ENCODE measurements at regions not wholly inside any gene's neighbourhood (a gene's known extent, or its start where the extent isn't known, plus 50 kb on each side); places are given as distances from the start of the nearest gene placed in this dataset.
"Not testable (repeated sequence)": the region's sequence is repeated elsewhere in the genome, so short reads cannot be mapped to it uniquely, and the experiment has no call there.

- no peak for DNase-seq (ENCODE audit: extremely low read depth, low read depth, low spot score)
Measured at GRCh38 chr11:90744169-90744568, 521.3 kb upstream of the CHORDC1 start.

DNA sequence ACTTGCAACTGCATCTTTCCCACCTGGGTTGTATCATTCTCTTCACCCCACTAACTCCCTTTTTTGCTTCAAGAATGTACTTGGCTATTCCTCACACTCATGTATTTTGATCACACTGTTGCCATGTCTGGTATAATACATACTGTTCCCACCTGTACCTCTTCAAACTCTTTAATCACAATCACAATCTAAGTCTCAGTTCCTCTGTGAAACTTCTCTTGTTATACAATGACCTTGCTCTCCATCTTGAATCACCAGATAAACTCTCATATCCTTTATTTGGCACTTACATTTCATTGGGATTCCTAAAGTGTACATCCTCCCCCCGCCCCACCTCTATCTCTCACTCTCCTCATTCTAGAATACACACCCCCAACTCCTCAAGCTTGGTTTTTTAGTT lies 516.0 kb upstream of the CHORDC1 start:
- DNase-seq (ENCODE audit: extremely low read depth, low read depth, low spot score): no peak

- no peak for DNase-seq (ENCODE audit: extremely low read depth, low read depth, low spot score)
Measured at GRCh38 chr11:90737444-90738050, 514.7 kb upstream of the CHORDC1 start.

DNA sequence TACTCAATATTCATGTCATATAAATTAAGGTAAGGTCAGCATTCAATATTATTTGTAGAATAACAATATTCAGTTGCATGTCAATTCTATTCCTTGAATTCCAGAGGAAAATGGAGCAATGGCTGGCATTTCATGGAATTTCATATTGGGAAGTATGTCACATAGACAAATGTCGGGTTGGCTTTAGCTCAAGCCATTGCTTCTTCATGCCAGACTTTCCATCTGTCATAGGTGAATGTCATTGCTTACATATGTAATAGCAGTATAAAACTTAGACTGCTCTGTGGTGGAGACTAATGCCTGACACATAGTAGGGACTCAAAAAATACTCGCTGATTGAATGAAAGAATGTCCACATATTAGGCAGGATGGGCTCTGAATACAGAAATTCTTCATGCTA lies 509.6 kb upstream of the CHORDC1 start:
- DNase-seq (ENCODE audit: extremely low read depth, low read depth, low spot score): no peak

DNA sequence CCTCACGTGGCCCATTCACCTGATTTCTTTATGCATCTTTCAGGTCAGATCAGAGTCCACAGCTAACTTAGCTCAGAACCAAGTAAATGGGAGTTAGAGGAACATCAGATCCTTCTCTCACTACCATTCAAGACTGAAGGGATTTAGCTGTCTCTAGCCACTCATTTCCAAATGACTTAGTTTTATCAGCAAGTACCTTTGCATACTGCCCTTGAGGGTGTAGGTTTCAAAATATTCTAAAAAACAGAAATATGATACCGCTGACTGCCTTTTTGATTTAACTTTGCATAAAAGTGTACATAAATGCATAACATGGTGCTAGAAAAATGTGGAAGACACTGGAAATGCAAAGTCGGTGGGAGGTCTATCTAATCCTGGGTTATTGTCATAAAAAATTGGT lies 500.6 kb upstream of the CHORDC1 start:
- no peak for DNase-seq (ENCODE audit: extremely low read depth, low read depth, low spot score)

GRCh38 chr11:90722552-90723190 lies 499.8 kb upstream of the CHORDC1 start:
- DNase-seq (ENCODE audit: extremely low read depth, low read depth, low spot score): no peak

GRCh38 chr11:90717522-90717921 lies 494.7 kb upstream of the CHORDC1 start:
- DNase-seq (ENCODE audit: extremely low read depth, low read depth, low spot score): no peak

GRCh38 chr11:90705661-90706060 lies 482.8 kb upstream of the CHORDC1 start:
- no peak for DNase-seq (ENCODE audit: extremely low read depth, low read depth, low spot score)

- DNase-seq (ENCODE audit: extremely low read depth, low read depth, low spot score): no peak
Measured at GRCh38 chr11:90704510-90704909, 481.7 kb upstream of the CHORDC1 start.

DNA sequence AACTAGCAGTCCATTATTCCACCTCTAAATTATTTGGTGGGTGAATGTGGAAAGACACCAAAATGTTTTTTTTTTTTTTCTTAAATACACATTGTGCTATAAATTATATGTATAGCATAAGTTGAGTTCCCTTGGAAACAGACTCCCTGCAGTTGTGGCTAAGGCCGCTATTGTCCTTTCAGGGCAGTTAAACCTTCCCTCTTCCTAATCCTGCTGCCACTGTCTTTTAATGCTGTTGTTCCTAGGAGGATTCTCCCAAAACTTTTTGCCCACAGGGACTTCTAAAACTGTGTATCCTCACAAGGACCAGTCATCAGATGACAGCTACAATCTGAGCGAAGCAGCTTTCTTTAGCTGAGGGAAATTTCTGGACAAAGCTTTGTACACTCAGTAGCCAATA lies 478.9 kb upstream of the CHORDC1 start:
- no peak for DNase-seq (ENCODE audit: extremely low read depth, low read depth, low spot score)

DNA sequence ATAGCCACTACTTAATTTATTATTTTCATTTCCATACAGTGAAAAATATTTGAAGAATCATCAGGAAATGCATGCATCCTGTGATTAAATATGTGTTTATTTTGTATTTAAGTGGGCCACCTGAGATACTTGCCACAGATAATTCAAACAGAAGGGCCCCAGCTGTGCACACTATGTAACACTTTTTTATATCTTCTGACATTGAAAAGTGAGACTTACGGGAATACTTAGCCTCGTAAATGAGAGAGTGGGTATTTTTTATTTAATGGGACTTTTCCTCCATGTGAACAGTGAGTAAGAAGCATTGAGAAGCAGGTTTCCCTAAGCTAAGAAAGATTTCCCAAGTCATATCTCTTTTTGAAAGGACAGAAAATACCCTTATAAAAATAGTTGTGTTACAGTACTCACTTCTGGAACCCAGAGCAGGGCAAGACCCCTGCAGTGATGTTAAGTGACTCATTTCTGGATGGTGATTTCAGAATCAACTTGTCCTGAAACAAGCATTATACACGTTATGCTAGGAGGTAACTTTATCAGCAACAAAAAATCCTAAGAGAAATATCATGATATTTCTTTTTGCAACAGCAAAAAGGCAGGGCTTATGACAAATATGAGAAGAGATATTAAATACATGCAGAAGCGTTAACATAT lies 478.1 kb upstream of the CHORDC1 start:
- no peak for DNase-seq (ENCODE audit: extremely low read depth, low read depth, low spot score)

DNA sequence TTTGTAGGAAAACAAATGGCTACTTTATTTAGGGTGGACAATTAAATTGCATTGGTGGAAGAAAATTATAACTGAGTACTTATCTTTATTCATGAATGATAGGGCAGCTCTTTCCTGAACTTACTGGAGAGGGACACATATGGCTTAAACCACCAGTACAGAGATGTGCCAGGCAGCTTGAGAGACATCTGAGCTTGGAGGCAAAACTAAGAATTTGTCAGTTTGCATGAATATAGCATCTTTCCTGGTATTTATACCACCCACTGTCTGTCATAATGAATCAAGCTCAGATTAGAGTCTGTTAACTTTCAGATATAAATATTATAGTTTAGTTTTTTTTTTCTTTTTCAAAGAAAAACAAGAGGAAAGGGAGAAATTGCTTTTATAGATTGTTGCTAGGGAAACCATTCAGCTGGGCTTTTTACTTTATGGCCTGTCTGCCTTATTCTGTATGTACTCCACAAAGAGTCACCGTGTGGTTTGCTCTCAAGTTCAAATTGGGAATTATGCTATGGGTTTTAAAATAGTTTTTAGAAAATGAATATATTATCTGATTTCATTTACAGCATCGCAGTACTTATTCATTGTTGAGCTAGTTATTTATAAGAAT lies 477.0 kb upstream of the CHORDC1 start:
- DNase-seq (ENCODE audit: extremely low read depth, low read depth, low spot score): no peak

DNA sequence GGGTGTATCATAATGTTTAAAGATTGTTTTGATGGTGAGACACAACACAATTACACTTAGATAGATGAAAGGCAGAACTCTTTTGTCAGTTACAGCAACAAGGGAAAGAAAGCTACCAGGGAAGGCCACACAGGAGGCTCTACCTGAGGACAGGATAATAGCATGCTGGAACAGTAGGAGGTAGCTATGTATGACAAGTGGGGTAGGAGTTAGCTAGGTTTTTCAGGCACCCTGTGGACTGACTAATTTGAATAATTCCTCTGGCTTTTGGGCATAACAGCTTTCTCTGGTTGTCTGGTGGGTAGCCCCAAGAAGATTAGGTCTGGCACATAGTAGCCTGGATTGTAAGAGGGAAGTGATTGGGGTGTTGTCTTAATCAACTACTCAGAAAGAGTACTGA lies 475.4 kb upstream of the CHORDC1 start:
- no peak for DNase-seq (ENCODE audit: extremely low read depth, low read depth, low spot score)

GRCh38 chr11:90675496-90675895 lies 452.6 kb upstream of the CHORDC1 start:
- not testable (repeated sequence) for DNase-seq (ENCODE audit: extremely low read depth, low read depth, low spot score)

DNA sequence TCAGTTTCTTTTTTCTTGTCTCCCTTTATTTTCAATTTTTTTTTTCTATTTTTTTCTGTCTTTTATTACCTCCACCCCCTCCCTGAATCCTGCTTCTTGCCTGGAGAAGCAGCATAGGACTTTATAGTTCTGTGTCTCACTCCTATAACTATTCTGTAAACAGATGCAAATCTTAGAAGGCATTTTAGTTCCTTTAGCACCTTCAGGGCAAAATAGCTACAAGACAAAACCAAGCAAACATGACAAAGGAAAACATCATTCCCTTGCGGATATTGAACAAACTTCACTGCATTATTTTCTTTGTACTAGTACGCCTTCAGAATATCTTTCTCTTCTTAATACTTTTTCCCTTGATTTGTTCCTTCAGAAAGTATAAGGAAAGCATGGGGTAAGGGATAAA lies 446.2 kb upstream of the CHORDC1 start:
- no peak for DNase-seq (ENCODE audit: extremely low read depth, low read depth, low spot score)

GRCh38 chr11:90668502-90668901 lies 445.7 kb upstream of the CHORDC1 start:
- DNase-seq (ENCODE audit: extremely low read depth, low read depth, low spot score): no peak

DNA sequence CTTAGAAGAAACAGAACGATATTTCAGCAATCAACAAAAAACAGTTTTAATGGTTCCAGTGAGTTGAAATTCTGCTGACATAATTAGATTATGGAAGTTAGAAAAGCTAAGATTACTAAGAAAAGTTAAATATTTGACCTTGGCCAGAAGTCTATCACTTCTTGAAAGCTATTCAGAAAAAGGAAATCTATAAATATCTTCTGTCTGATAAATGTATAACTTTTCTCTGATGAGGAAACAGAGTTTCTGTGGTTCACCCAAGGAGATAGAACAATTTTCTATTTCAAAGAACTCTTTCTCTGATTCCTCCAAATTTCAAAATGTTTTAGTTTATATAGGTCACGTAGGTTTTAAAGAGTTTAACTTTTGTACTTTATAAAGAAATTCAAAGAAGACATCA lies 438.4 kb upstream of the CHORDC1 start:
- DNase-seq (ENCODE audit: extremely low read depth, low read depth, low spot score): no peak

DNA sequence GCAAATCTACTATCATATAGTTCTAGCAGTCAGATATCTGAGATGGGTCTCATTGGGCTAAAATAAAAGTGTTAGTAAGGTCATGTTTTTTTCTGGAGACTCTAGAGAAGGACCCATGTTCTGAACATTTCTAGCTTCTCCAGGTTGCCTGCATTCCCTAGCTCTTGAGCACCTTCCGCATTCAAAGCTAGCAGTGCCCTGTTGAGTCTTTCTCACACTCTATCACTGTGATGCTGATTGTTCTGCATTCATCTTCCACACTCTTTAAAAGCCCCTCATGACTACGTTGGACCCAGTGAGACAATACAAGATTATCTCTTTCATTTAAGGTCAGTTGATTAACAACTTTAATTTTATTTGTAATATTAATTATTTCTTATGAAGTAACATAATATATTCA lies 433.3 kb upstream of the CHORDC1 start:
- DNase-seq (ENCODE audit: extremely low read depth, low read depth, low spot score): no peak

- no peak for DNase-seq (ENCODE audit: extremely low read depth, low read depth, low spot score)
Measured at GRCh38 chr11:90650153-90650552, 427.3 kb upstream of the CHORDC1 start.

DNA sequence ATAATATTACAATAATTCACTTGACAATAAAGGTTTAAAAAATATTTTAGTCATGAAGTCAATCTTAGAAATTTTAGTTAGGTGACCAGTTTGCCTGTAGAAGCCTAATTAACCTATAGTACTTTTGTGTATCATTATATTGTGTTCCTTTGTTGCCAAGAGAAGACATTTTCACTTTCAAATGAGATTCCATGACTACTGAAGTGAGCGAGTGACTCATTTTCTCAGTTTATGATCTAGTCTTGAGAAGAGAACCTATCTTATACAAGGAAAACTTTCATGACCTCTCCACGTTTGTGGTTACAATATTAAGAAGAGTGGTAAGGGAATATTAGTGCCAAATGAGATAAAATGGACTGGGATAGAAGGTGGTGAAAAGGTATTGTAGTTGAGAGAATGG lies 423.9 kb upstream of the CHORDC1 start:
- no peak for DNase-seq (ENCODE audit: extremely low read depth, low read depth, low spot score)

DNA sequence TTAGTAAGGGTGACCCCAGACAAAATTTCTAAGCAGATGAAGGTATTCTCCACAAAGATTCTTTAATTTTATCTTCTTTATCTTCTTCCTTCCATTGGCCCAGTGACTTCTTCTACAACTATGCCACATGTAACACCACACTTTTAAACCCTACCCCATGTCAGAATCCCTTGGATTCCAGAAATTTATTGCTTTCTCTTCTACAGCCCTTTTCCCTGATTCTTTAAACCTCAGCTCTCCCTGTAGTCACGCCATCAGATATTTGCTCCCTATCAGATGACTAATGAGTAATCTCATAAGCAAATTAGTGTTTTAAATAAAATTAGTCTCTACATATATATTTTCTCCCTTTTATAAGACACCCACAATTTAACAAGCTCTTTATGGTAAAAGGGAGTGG lies 423.4 kb upstream of the CHORDC1 start:
- no peak for DNase-seq (ENCODE audit: extremely low read depth, low read depth, low spot score)

GRCh38 chr11:90639461-90639993 lies 416.7 kb upstream of the CHORDC1 start:
- no peak for DNase-seq (ENCODE audit: extremely low read depth, low read depth, low spot score)

Data from glomerular endothelial cell (primary cell).